ENCODE measurements at regions not wholly inside any gene's neighbourhood (a gene's known extent, or its start where the extent isn't known, plus 50 kb on each side); places are given as distances from the start of the nearest gene placed in this dataset.
"Not testable (repeated sequence)": the region's sequence is repeated elsewhere in the genome, so short reads cannot be mapped to it uniquely, and the experiment has no call there.

DNA sequence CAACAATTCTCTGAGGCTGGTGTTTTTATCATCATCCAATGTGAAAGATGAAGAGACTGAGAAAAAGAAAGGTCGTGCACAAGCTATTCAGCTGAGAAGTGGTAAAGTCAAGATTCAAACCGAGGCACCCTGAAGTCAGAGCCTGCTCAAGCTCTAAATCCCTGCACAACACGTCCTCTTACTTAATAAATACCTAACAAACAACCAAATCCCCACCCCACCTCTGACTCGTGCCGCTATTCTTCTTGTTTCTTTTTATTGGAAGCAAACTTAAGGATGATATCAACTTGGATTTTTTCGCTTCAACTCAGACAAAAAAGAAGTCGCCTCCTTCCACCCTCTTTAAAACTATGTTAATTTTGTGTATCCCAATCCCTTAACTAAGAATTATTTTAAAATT lies 140.2 kb downstream of the CEP120 start:
- peak; percentile 27 for DNase-seq (ENCODE audit: low read depth)
- TF ChIP-seq, protein P1, sequence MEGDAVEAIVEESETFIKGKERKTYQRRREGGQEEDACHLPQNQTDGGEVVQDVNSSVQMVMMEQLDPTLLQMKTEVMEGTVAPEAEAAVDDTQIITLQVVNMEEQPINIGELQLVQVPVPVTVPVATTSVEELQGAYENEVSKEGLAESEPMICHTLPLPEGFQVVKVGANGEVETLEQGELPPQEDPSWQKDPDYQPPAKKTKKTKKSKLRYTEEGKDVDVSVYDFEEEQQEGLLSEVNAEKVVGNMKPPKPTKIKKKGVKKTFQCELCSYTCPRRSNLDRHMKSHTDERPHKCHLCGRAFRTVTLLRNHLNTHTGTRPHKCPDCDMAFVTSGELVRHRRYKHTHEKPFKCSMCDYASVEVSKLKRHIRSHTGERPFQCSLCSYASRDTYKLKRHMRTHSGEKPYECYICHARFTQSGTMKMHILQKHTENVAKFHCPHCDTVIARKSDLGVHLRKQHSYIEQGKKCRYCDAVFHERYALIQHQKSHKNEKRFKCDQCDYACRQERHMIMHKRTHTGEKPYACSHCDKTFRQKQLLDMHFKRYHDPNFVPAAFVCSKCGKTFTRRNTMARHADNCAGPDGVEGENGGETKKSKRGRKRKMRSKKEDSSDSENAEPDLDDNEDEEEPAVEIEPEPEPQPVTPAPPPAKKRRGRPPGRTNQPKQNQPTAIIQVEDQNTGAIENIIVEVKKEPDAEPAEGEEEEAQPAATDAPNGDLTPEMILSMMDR (IDR thresholded peaks at IDR 0.05; ENCODE audit: insufficient read depth, low read depth, low read length), result no peak
- no peak overlapping the region for H3K4me3 ChIP-seq (ENCODE audit: low read depth, low read length)

GRCh38 chr5:123282444-123282843 lies 140.8 kb downstream of the CEP120 start:
- no peak for DNase-seq (ENCODE audit: low read depth)
- no peak overlapping the region for H3K4me3 ChIP-seq (ENCODE audit: low read depth, low read length)
- TF ChIP-seq, protein P1 (IDR thresholded peaks at IDR 0.05; ENCODE audit: insufficient read depth, low read depth, low read length), result no peak

GRCh38 chr5:123280854-123281253 lies 142.3 kb downstream of the CEP120 start:
- not testable (repeated sequence) for DNase-seq (ENCODE audit: low read depth); H3K4me3 ChIP-seq (ENCODE audit: low read depth, low read length)

GRCh38 chr5:123279136-123279535 lies 144.1 kb downstream of the CEP120 start:
- H3K4me3 ChIP-seq (ENCODE audit: low read depth, low read length), result no peak overlapping the region
- no peak for DNase-seq (ENCODE audit: low read depth)
- TF ChIP-seq, protein P1 (IDR thresholded peaks at IDR 0.05; ENCODE audit: insufficient read depth, low read depth, low read length), result no peak

- TF ChIP-seq, protein P1 (IDR thresholded peaks at IDR 0.05; ENCODE audit: insufficient read depth, low read depth, low read length), result no peak
- no peak for DNase-seq (ENCODE audit: low read depth)
- no peak overlapping the region for H3K4me3 ChIP-seq (ENCODE audit: low read depth, low read length)
Observed at GRCh38 chr5:123278284-123278683, 144.9 kb downstream of the CEP120 start.

- TF ChIP-seq, protein P1 (IDR thresholded peaks at IDR 0.05; ENCODE audit: insufficient read depth, low read depth, low read length), result peak; percentile 24
- no peak for DNase-seq (ENCODE audit: low read depth)
Observed at GRCh38 chr5:123273984-123274383, 149.2 kb downstream of the CEP120 start.

DNA sequence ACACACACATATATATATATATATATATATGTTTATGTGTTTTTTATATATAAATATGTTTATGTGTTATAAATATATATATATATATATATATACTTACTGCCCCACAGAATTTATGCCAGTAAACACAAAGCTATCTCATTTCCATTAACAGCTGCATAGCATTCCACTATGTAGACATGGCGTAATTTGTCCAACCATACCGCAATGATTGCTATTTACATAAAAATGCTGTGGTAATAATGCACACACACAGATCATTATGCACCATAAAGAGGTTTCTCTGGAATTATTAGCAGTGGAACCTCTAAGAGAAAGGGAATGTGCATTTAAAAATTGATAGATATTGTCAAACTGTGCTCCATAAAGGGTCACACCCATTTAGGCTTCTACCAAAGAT lies 150.1 kb downstream of the CEP120 start:
- TF ChIP-seq, protein P1 (IDR thresholded peaks at IDR 0.05; ENCODE audit: insufficient read depth, low read depth, low read length), result no peak
- no peak overlapping the region for H3K4me3 ChIP-seq (ENCODE audit: low read depth, low read length)
- DNase-seq (ENCODE audit: low read depth), result no peak

More at GRCh38 chr5:123273984-123274383, 149.2 kb downstream of the CEP120 start:
- H3K4me3 ChIP-seq (ENCODE audit: low read depth, low read length), result no peak overlapping the region
